HepG2 (cell line): ENCODE measurements at regions not wholly inside any gene's neighbourhood (a gene's known extent, or its start where the extent isn't known, plus 50 kb on each side); places are given as distances from the start of the nearest gene placed in this dataset.

Experiments
- ARNT2 ChIP-seq: sonication (generic); formaldehyde crosslinking; IDR thresholded peaks from 2 replicates; pipeline ENCODE4 v1.8.0; 2022; ENCODE audit warnings: mild to moderate bottlenecking, low read depth, missing genetic modification reagents, moderate library complexity
- GFI1 ChIP-seq: sonication (generic); formaldehyde crosslinking; IDR thresholded peaks from 2 replicates; pipeline ENCODE4 v1.5.0; 2020; ENCODE audit warnings: missing genetic modification reagents, mild to moderate bottlenecking, borderline replicate concordance
- MBD4 ChIP-seq: IDR thresholded peaks from 2 replicates; pipeline ENCODE4 v1.6.1; 2012; ENCODE audit warnings: low read length, inconsistent platforms, borderline replicate concordance
- MED1 ChIP-seq: sonication (generic); formaldehyde crosslinking; IDR thresholded peaks from 2 replicates; pipeline ENCODE4 v1.4.0; 2020; ENCODE audit warnings: missing genetic modification reagents
- NFE2L1 ChIP-seq: sonication (generic); formaldehyde crosslinking; IDR thresholded peaks from 2 replicates; pipeline ENCODE4 v1.4.0; 2020; ENCODE audit warnings: missing genetic modification reagents, mild to moderate bottlenecking, borderline replicate concordance
- NPAS2 ChIP-seq: sonication (generic); formaldehyde crosslinking; IDR thresholded peaks from 2 replicates; pipeline ENCODE4 v1.8.0; 2022; ENCODE audit warnings: mild to moderate bottlenecking, missing genetic modification reagents, borderline replicate concordance
- PAF1 ChIP-seq: IDR thresholded peaks from 2 replicates; pipeline ENCODE4 v1.6.1; 2016; ENCODE audit warnings: missing genetic modification reagents, missing compliant biosample characterization
- PAX8 ChIP-seq: sonication (generic); formaldehyde crosslinking; IDR thresholded peaks from 2 replicates; pipeline ENCODE4 v1.8.0; 2022; ENCODE audit warnings: mild to moderate bottlenecking, missing genetic modification reagents, borderline replicate concordance
- PCBP1 ChIP-seq: fragments of 200-400 bp; formaldehyde crosslinking; IDR thresholded peaks from 2 replicates; pipeline ENCODE4 v1.6.1; 2017; ENCODE audit warnings: mild to moderate bottlenecking, low read depth, low read length, borderline replicate concordance
- RARG ChIP-seq: sonication (generic); formaldehyde crosslinking; IDR thresholded peaks from 2 replicates; pipeline ENCODE4 v1.4.0; 2020; ENCODE audit warnings: low read depth, mild to moderate bottlenecking, missing genetic modification reagents
- RBM22 ChIP-seq: fragments of 200-400 bp; formaldehyde crosslinking; optimal IDR thresholded peaks from 2 replicates; pipeline ENCODE3; 2017; ENCODE audit warnings: mild to moderate bottlenecking, low read length, moderate library complexity
- SMAD1 ChIP-seq: sonication (generic); formaldehyde crosslinking; IDR thresholded peaks from 2 replicates; pipeline ENCODE4 v1.4.0; 2020; ENCODE audit warnings: missing genetic modification reagents, low read depth, mild to moderate bottlenecking, borderline replicate concordance
- STAT5B ChIP-seq: sonication (generic); formaldehyde crosslinking; IDR thresholded peaks from 2 replicates; pipeline ENCODE4 v1.4.0; 2020; ENCODE audit warnings: missing genetic modification reagents
- ZBTB10 ChIP-seq: sonication (generic); formaldehyde crosslinking; IDR thresholded peaks from 2 replicates; pipeline ENCODE4 v1.4.0; 2020; ENCODE audit warnings: missing genetic modification reagents, borderline replicate concordance
- ZBTB21 ChIP-seq: sonication (generic); formaldehyde crosslinking; IDR thresholded peaks from 2 replicates; pipeline ENCODE4 v1.4.0; 2020; ENCODE audit warnings: missing genetic modification reagents
- ZC3H13 ChIP-seq: sonication (generic); formaldehyde crosslinking; IDR thresholded peaks from 2 replicates; pipeline ENCODE4 v1.8.1; 2023; ENCODE audit warnings: mild to moderate bottlenecking, missing genetic modification reagents, moderate library complexity
- ZNF253 ChIP-seq: sonication (generic); formaldehyde crosslinking; IDR thresholded peaks from 2 replicates; pipeline ENCODE4 v1.8.0; 2022; ENCODE audit warnings: mild to moderate bottlenecking, missing genetic modification reagents, borderline replicate concordance
- ZNF260 ChIP-seq: sonication (generic); formaldehyde crosslinking; IDR thresholded peaks from 2 replicates; pipeline ENCODE4 v1.4.0; 2020; ENCODE audit warnings: missing genetic modification reagents, low read depth, mild to moderate bottlenecking, borderline replicate concordance
- ZNF317 ChIP-seq: sonication (generic); formaldehyde crosslinking; IDR thresholded peaks from 2 replicates; pipeline ENCODE4 v1.5.0; 2020; ENCODE audit warnings: mild to moderate bottlenecking, missing genetic modification reagents
- ZNF513 ChIP-seq: sonication (generic); formaldehyde crosslinking; conservative IDR thresholded peaks from 2 replicates; pipeline ENCODE4 v1.5.0; 2020; ENCODE audit warnings: missing genetic modification reagents
- ZNF550 ChIP-seq: sonication (generic); formaldehyde crosslinking; IDR thresholded peaks from 2 replicates; pipeline ENCODE4 v1.4.0; 2020; ENCODE audit warnings: mild to moderate bottlenecking, missing genetic modification reagents, borderline replicate concordance
- ZNF569 ChIP-seq: sonication (generic); formaldehyde crosslinking; IDR thresholded peaks from 2 replicates; pipeline ENCODE4 v1.5.0; 2020; ENCODE audit warnings: mild to moderate bottlenecking, missing genetic modification reagents, moderate library complexity, borderline replicate concordance
- ZNF609 ChIP-seq: sonication (generic); formaldehyde crosslinking; IDR thresholded peaks from 2 replicates; pipeline ENCODE4 v1.4.0; 2020; ENCODE audit warnings: mild to moderate bottlenecking, missing genetic modification reagents, borderline replicate concordance

- TF ChIP-seq ZC3H13 (CRISPR knock-in tag) (no peak), ZNF609 (CRISPR knock-in tag) (peak; percentile 72; the same call in 1 of the 2 replicates), ZNF317 (no peak; the same call in 1 of the 2 replicates), ZNF569 (CRISPR knock-in tag) (no peak), ZBTB21 (CRISPR knock-in tag) (no peak), PAX8 (CRISPR knock-in tag) (no peak), ZBTB10 (CRISPR knock-in tag) (no peak), ARNT2 (no peak), ZNF513 (no peak), NFE2L1 (CRISPR knock-in tag) (no peak), PAF1 (CRISPR knock-in tag) (no peak), STAT5B (no peak), PCBP1 (no peak), SMAD1 (no peak), NPAS2 (CRISPR knock-in tag) (no peak), ZNF550 (CRISPR knock-in tag) (no peak), RBM22 (no peak), GFI1 (CRISPR knock-in tag) (peak; percentile 68), RARG (CRISPR knock-in tag) (no peak), MED1 (peak; percentile 98), ZNF253 (CRISPR knock-in tag) (no peak), ZNF260 (CRISPR knock-in tag) (no peak), MBD4 (peak; percentile 29; the same call in 1 of the 2 replicates)
Observed at GRCh38 chr5:92969781-92970237, 611.2 kb downstream of the NR2F1-AS1 start (continued).
